ENCODE measurements at regions not wholly inside any gene's neighbourhood (a gene's known extent, or its start where the extent isn't known, plus 50 kb on each side); places are given as distances from the start of the nearest gene placed in this dataset.

GRCh38 chr10:109274681-109275080 lies 648.6 kb downstream of the XPNPEP1 start:
- Histone ChIP-seq H4K20me1 (ENCODE audit: low read length) (no peaks in the 10 kb centered on the region), H2AFZ (ENCODE audit: low read length) (no peak overlapping the region), H3K27ac (ENCODE audit: low read length) (no peak overlapping the region), H3F3A (ENCODE audit: low read length, unreplicated experiment) (no peaks in the 10 kb centered on the region), H3K4me1 (ENCODE audit: insufficient read depth, low read length) (no peaks in the 10 kb centered on the region), H3K9me2 (replicated peaks; ENCODE audit: low read length) (no peaks in the 10 kb centered on the region), H3K4me3 (ENCODE audit: low read length) (no peak overlapping the region), H3K4me2 (ENCODE audit: low read length) (no peak overlapping the region), H3K36me3 (ENCODE audit: low read depth, low read length) (no peaks in the 10 kb centered on the region), H3K79me2 (ENCODE audit: low read length) (no peaks in the 10 kb centered on the region), H3K9me3 (ENCODE audit: low read length) (no peaks in the 10 kb centered on the region), H3K27me3 (ENCODE audit: low read length) (no peaks in the 10 kb centered on the region), H3K9ac (ENCODE audit: low read length) (no peak overlapping the region)
- ATAC-seq (no peak), DNase-seq (no peak)
- ChIA-PET POLR2A (ENCODE audit: unreplicated experiment) (no interaction called here), CTCF (no interaction called here)
- intact Hi-C loops (cut with micrococcal nuclease), result no loop called here
- TF ChIP-seq CTCF (conservative IDR thresholded peaks at IDR 0.05; ENCODE audit: low read depth, low read length) (no peak), EZH2phosphoT487 (IDR thresholded peaks at IDR 0.05; ENCODE audit: borderline replicate concordance, low read length) (no peak), EZH2 (IDR thresholded peaks at IDR 0.05; ENCODE audit: low read length, unreplicated experiment) (no peak)
- BruUV-seq (replicated peaks), result no TSS peak

DNA sequence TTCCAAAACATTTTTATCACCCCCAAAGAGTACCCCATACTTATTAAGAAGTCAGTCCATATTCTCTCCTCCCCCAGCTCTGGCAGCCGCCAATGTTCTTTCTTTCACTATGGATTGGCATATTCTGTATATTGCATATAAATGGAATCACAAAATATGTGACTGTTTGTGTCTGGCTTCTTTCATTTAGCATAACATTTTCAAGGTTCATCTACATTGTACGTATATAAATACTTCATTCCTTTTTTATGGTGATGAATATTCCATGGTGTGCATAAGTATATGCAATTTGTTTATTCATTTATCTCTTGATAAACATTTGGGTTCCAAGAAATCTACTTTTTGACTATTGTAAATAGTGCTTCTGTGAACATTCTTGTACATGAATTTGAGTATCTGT lies 653.1 kb downstream of the XPNPEP1 start:
- no peaks in the 10 kb centered on the region for H3F3A ChIP-seq (ENCODE audit: low read length, unreplicated experiment)
- H2AFZ ChIP-seq (ENCODE audit: low read length), result no peak overlapping the region
- no peaks in the 10 kb centered on the region for H3K36me3 ChIP-seq (ENCODE audit: low read depth, low read length)
- no peaks in the 10 kb centered on the region for H4K20me1 ChIP-seq (ENCODE audit: low read length)
- TF ChIP-seq CTCF (conservative IDR thresholded peaks at IDR 0.05; ENCODE audit: low read depth, low read length) (no peak), EZH2phosphoT487 (IDR thresholded peaks at IDR 0.05; ENCODE audit: borderline replicate concordance, low read length) (no peak), EZH2 (IDR thresholded peaks at IDR 0.05; ENCODE audit: low read length, unreplicated experiment) (no peak)
- ATAC-seq (no peak), DNase-seq (no peak)
- no peak overlapping the region for H3K4me3 ChIP-seq (ENCODE audit: low read length)
- H3K9me3 ChIP-seq (ENCODE audit: low read length), result no peaks in the 10 kb centered on the region
- no peaks in the 10 kb centered on the region for H3K9me2 ChIP-seq (replicated peaks; ENCODE audit: low read length)
- H3K9ac ChIP-seq (ENCODE audit: low read length), result no peak overlapping the region
- H3K27ac ChIP-seq (ENCODE audit: low read length), result no peak overlapping the region
- no peak overlapping the region for H3K4me2 ChIP-seq (ENCODE audit: low read length)
- no peaks in the 10 kb centered on the region for H3K4me1 ChIP-seq (ENCODE audit: insufficient read depth, low read length)
- POLR2A ChIA-PET (ENCODE audit: unreplicated experiment), result no interaction called here
- no peaks in the 10 kb centered on the region for H3K79me2 ChIP-seq (ENCODE audit: low read length)
- intact Hi-C loops (cut with micrococcal nuclease), result no loop called here
- no peaks in the 10 kb centered on the region for H3K27me3 ChIP-seq (ENCODE audit: low read length)
- BruUV-seq (replicated peaks), result no TSS peak
- CTCF ChIA-PET, result no interaction called here

DNA sequence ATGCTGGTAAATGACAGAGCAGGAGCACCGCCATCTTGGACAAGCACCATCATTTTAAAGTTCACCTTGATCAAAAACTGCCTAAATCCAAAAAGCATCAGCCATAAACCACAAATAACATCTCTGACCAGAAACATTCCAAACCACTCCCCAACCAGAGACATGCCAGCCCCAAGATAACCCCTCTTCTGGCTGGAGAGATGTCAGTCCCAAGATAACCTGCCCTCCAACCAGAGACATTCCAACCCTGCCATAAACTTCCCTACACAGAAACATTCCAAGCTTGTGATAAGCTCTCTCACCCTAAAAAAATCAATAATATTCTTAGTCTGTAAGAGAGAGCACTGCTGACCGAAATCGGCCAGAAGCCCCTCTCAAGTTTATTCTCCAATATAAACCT lies 659.3 kb downstream of the XPNPEP1 start:
- Histone ChIP-seq H3K9ac (ENCODE audit: low read length) (no peak overlapping the region), H3K4me1 (ENCODE audit: insufficient read depth, low read length) (peaks cover 9% of the 10 kb centered on the region), H3K4me3 (ENCODE audit: low read length) (no peak overlapping the region), H3K9me2 (replicated peaks; ENCODE audit: low read length) (no peaks in the 10 kb centered on the region), H3K36me3 (ENCODE audit: low read depth, low read length) (no peaks in the 10 kb centered on the region), H2AFZ (ENCODE audit: low read length) (no peak overlapping the region), H3K9me3 (ENCODE audit: low read length) (no peaks in the 10 kb centered on the region), H4K20me1 (ENCODE audit: low read length) (no peaks in the 10 kb centered on the region), H3K79me2 (ENCODE audit: low read length) (no peaks in the 10 kb centered on the region), H3F3A (ENCODE audit: low read length, unreplicated experiment) (no peaks in the 10 kb centered on the region), H3K27me3 (ENCODE audit: low read length) (no peaks in the 10 kb centered on the region), H3K4me2 (ENCODE audit: low read length) (no peak overlapping the region), H3K27ac (ENCODE audit: low read length) (no peak overlapping the region)
- ChIA-PET CTCF (no interaction called here), POLR2A (ENCODE audit: unreplicated experiment) (no interaction called here)
- no peak for TF ChIP-seq EZH2 (IDR thresholded peaks at IDR 0.05; ENCODE audit: low read length, unreplicated experiment)
- no peak for TF ChIP-seq EZH2phosphoT487 (IDR thresholded peaks at IDR 0.05; ENCODE audit: borderline replicate concordance, low read length)
- TF ChIP-seq CTCF (conservative IDR thresholded peaks at IDR 0.05; ENCODE audit: low read depth, low read length), result no peak
- BruUV-seq (replicated peaks), result no TSS peak
- intact Hi-C loops (cut with micrococcal nuclease), result no loop called here
- ATAC-seq (no peak), DNase-seq (no peak)
